Fibroblast of villous mesenchyme (primary cell): ENCODE measurements at regions not wholly inside any gene's neighbourhood (a gene's known extent, or its start where the extent isn't known, plus 50 kb on each side); places are given as distances from the start of the nearest gene placed in this dataset.

ENCODE experiments used
- DNase-seq: peaks from one replicate; pipeline ENCODE4 v3.0.0-alpha.2; 2010; ENCODE audit warnings: low read depth
- H3K4me3 ChIP-seq: 2 replicates; pipeline ENCODE4 v1.5.1; 2011; ENCODE audit warnings: low read depth, mild to moderate bottlenecking, low read length
- CTCF ChIP-seq: IDR thresholded peaks from 2 replicates; pipeline ENCODE4 v1.5.1; 2012; ENCODE audit warnings: low read depth, mild to moderate bottlenecking, low read length; ENCODE audit not compliant: insufficient read depth

GRCh38 chr1:29893806-29894205 lies 657.5 kb downstream of the PTPRU start:
- no peak overlapping the region for H3K4me3 ChIP-seq
- no peak for DNase-seq
- no peak for TF ChIP-seq CTCF

DNA sequence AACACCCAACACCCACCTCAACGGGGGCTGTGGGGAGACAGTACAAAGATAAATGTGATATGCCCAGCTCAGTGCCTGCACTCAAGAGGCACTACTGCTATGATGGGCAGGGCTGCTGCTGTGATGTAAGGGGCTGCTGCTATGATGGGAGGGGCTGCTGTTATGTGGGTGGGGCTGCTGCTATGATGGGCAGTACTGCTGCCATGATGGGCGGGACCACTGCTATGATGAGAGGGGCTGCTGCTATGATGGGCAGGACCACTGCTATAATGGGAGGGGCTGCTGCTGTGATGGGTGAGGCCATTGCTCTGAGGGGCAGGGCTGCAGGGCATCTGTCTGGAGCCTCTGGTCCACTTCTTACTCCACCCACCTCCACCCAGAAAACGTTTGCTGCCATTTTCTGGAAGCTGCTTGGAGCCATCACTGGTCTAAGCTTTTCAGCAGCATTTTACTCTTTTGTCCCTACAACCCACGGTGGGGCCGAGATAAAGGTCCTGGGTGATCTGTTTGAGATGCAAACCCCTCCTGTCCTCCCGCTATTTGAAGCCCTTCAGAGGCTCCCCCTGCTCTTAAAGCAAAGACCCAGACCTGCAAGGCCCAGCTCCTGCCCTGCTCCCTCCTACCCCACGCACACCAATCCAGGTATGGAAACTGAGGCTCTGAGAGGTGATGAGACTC lies 656.9 kb downstream of the PTPRU start:
- no peak for TF ChIP-seq CTCF
- DNase-seq = no peak
- no peak overlapping the region for H3K4me3 ChIP-seq

DNA sequence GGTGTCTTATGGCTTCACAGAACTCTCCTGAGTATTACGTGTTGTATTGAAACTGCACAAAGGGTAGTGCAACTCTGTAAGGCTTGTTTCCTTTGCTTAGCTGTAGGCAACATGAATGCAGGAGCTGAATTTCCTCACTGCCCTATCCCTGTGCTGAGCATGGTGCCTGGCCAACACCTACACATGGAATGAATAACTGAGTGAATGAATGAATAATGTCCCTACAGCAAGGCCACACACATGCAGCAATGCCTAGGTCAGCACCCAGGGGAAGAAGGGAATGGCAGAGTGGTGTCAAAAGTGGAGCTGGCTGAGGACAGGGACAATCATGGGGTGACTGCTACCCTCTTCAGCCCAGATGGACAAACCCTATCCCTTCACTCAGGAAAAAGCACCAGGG lies 655.9 kb downstream of the PTPRU start:
- no peak overlapping the region for H3K4me3 ChIP-seq
- no peak for DNase-seq
- TF ChIP-seq CTCF = no peak

DNA sequence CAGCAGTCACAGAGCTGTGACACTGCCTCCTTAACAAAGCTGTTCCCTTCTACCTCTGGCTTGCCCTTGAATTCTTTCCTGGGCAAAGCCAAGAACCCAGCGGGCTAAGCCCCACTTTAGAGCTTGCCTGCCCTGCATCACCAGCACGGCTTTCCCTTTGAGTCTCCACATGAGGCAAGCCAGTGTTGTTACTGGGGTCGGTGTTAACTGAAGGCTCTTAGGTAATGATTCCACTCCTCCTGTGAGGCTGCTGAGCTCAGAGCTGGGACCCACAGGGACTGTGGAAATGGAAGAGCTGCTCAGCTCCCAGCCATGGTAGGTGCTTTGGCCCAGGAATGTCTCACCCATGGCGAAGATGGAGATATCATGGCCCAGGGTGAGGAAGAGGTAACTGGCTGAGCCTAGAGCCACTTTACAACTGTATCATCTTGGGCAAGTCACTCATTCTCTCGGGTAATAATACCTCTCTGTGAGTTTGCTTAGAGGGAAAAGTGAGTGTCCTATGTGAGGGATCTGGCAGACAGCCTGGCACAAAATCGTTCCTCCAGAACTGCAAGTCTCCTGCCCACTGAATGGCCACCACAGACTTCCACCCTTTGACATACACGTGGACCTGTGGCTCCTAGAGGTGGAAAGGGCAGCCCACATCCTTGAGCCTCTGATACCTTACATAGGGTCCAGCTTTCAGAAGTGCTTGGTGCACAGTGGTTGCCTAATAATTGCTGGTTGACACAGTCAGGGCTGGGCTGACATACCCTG lies 654.1 kb downstream of the PTPRU start:
- no peak for TF ChIP-seq CTCF
- no peak overlapping the region for H3K4me3 ChIP-seq

GRCh38 chr1:29889776-29890175 lies 653.5 kb downstream of the PTPRU start:
- no peak overlapping the region for H3K4me3 ChIP-seq
- no peak for DNase-seq
- no peak for TF ChIP-seq CTCF

More for the DNA sequence above, 654.1 kb downstream of the PTPRU start:
- no peak for DNase-seq

GRCh38 chr1:29884740-29885139 lies 648.4 kb downstream of the PTPRU start:
- TF ChIP-seq CTCF = no peak
- no peak for DNase-seq
- H3K4me3 ChIP-seq = no peak overlapping the region
